Heart right ventricle (tissue), 16 donors: ENCODE measurements at regions not wholly inside any gene's neighbourhood (a gene's known extent, or its start where the extent isn't known, plus 50 kb on each side); places are given as distances from the start of the nearest gene placed in this dataset.

Source experiments
- ATAC-seq, 8 donors: fragments of 200-7000 bp; cut with Tn5 transposase; one replicate each; pipeline ENCODE4 v1.9.1; 2020; ENCODE audit warnings: mild to moderate bottlenecking in 8 of 8, moderate library complexity in 8 of 8, moderate number of reproducible peaks in 1 of 8
- DNase-seq, 2 donors: peaks; one replicate each; pipeline ENCODE4 v3.0.0-alpha.2; 2020
- H3K27ac ChIP-seq, 10 donors: fragments of 200-600 bp; sonication (generic) in 2 of 10; one replicate each; pipeline versions ENCODE4 v1.5.0 to v1.8.0; 2020 to 2022; ENCODE audit warnings: mild to moderate bottlenecking in 3 of 10
- H3K27me3 ChIP-seq, 7 donors: fragments of 200-600 bp; one replicate each; pipeline ENCODE4 v1.8.0; 2021 to 2022; ENCODE audit warnings: mild to moderate bottlenecking in 2 of 7
- H3K36me3 ChIP-seq, 9 donors: fragments of 200-600 bp; sonication (generic) in 1 of 9; one replicate each; pipeline versions ENCODE4 v1.5.0 to v1.8.0; 2020 to 2022; ENCODE audit warnings: mild to moderate bottlenecking in 2 of 9
- H3K4me1 ChIP-seq, 9 donors: fragments of 200-600 bp; sonication (generic) in 1 of 9; one replicate each; pipeline versions ENCODE4 v1.5.0 to v1.8.0; 2020 to 2022; ENCODE audit warnings: mild to moderate bottlenecking in 4 of 9
- H3K4me3 ChIP-seq, 10 donors: fragments of 200-600 bp; sonication (generic) in 2 of 10; one replicate each; pipeline versions ENCODE4 v1.5.0 to v1.8.0; 2020 to 2022; ENCODE audit warnings: mild to moderate bottlenecking in 7 of 10, moderate library complexity in 2 of 10
- H3K9me3 ChIP-seq, 11 donors: fragments of 200-600 bp in 10 of 11; sonication (generic) in 2 of 11; one replicate each; pipeline versions ENCODE4 v1.5.0 to v1.8.0; 2013 to 2022; ENCODE audit warnings: mild to moderate bottlenecking in 2 of 11, control low read depth in 1 of 11, moderate library complexity in 1 of 11
- CTCF ChIP-seq, 9 donors: fragments of 200-600 bp; sonication (generic) in 2 of 9; IDR thresholded peaks; one replicate each; pipeline versions ENCODE4 v1.5.0 to v1.8.0; 2021 to 2022; ENCODE audit warnings: antibody characterized with exemption in 9 of 9, mild to moderate bottlenecking in 5 of 9, moderate library complexity in 1 of 9
- WGBS, 2 donors: extraction: QIAGEN DNeasy Blood & Tissue Kit; methylation state at CpG; one replicate each; pipeline ENCODE4 v1.1.7; 2013; ENCODE audit warnings: inconsistent platforms in 1 of 2; 5-methylcytosine and 5-hydroxymethylcytosine counted together
- intact Hi-C, 10 donors: fragments of 100-400 bp; cut with DNase I; formaldehyde crosslinking; loops; one replicate each; pipeline versions ENCODE4 v1.11.1 to v1.14.2; 2022
- donor health status: Arrhythmogenic right ventricular cardiomyopathy.
- donor health status: ischemic (EF 13 %, LVEDD 7.1; RV severe dilation, severe dysfunction).
- donor health status: healthy with polysubstance abuse.
- donor health status: DM: no; HTN: yes; CAD: no.
- donor health status: DM: no; HTN: no; CAD: no.
- donor health status: ischemic (EF 25% LVEDD 6.9; RV normal size, moderate dysfunction).
- donor health status: ischemic (EF 25% LVEDD 5.7; RV mildly dilated, moderate dysfunction).
- donor health status: healthy.
- donor health status: DM: yes; HTN: yes; CAD: no.
- donor health status: Ischemic cardiomyopathy.
- donor health status: ischemic (EF 35%, LVEDD 5.7; RV mildly dilated, moderate dysfunction).
- donor health status: nonischemic (EF 11% LVEDD 7.7; RV severe dilation, severe dysfunction).
- donor health status: DM: yes; HTN: yes; CAD: no.
- donor health status: PGD.
- donor health status: ischemic (EF 29% LVEDD 5.4; RV normal size, mild dysfunction).
- donor health status: nonischemic (EF 23%, LVEDD 6.1; RV moderate dilation, normal function).

- intact Hi-C loops, result no loop called here
Measured at GRCh38 chr6:119630561-119631192, 281.1 kb upstream of the MAN1A1 start.

GRCh38 chr6:119628691-119629594 lies 279.4 kb upstream of the MAN1A1 start:
- TF ChIP-seq CTCF (IDR thresholded peaks at IDR 0.05), result no peak
- no peak for ATAC-seq
- Histone ChIP-seq H3K4me1 (no peaks in the 10 kb centered on the region), H3K9me3 (peaks cover 0 to 17% (median 0%) of the 10 kb centered on the region in 11 donors), H3K27ac (no peak overlapping the region), H3K4me3 (no peak overlapping the region), H3K27me3 (no peaks in the 10 kb centered on the region), H3K36me3 (no peaks in the 10 kb centered on the region)
- 92 to 93% methylated on average over 7 of the region's 7 CpGs for WGBS, 2 donors
- intact Hi-C loops, result no loop called here
- no peak for DNase-seq

More at GRCh38 chr6:119630561-119631192, 281.1 kb upstream of the MAN1A1 start:
- no peak for TF ChIP-seq CTCF (IDR thresholded peaks at IDR 0.05)
- no peaks in the 10 kb centered on the region for H3K27me3 ChIP-seq
- H3K36me3 ChIP-seq, result no peaks in the 10 kb centered on the region
- no peak overlapping the region for H3K4me3 ChIP-seq
- ATAC-seq (no peak), DNase-seq (no peak)
- no peaks in the 10 kb centered on the region for H3K4me1 ChIP-seq
- 81 to 90% methylated on average over 5 of the region's 5 CpGs for WGBS, 2 donors
- no peak overlapping the region for H3K27ac ChIP-seq
- peaks cover 0 to 33% (median 0%) of the 10 kb centered on the region in 11 donors for H3K9me3 ChIP-seq

- intact Hi-C loops, result no loop called here
- DNase-seq, result no peak
- no peak for ATAC-seq
- Histone ChIP-seq H3K4me3 (no peak overlapping the region), H3K9me3 (peaks cover 0 to 12% (median 0%) of the 10 kb centered on the region in 11 donors), H3K27me3 (no peaks in the 10 kb centered on the region), H3K4me1 (no peaks in the 10 kb centered on the region), H3K36me3 (no peaks in the 10 kb centered on the region), H3K27ac (no peak overlapping the region)
- TF ChIP-seq CTCF (IDR thresholded peaks at IDR 0.05), result no peak
- WGBS, 2 donors, result 76 to 83% methylated on average over 5 of the region's 5 CpGs
Measured at GRCh38 chr6:119627908-119628669, 278.5 kb upstream of the MAN1A1 start.
